Neural crest cell (in vitro differentiated cells): ENCODE measurements at regions not wholly inside any gene's neighbourhood (a gene's known extent, or its start where the extent isn't known, plus 50 kb on each side); places are given as distances from the start of the nearest gene placed in this dataset.

Experiments used
- DNase-seq: peaks from one replicate; pipeline ENCODE4 v3.0.0; 2021; ENCODE audit warnings: low read depth, mixed read lengths, low spot score
- H3K27ac Mint-ChIP-seq: one replicate; pipeline ENCODE4 v1.8.0; 2021; ENCODE audit warnings: mild to moderate bottlenecking, mixed read lengths; ENCODE audit not compliant: unreplicated experiment
- H3K27me3 Mint-ChIP-seq: 2 replicates; pipeline ENCODE4 v1.8.0; 2021; ENCODE audit warnings: low read depth, mild to moderate bottlenecking, mixed read lengths
- H3K36me3 Mint-ChIP-seq: 2 replicates; pipeline ENCODE4 v1.8.0; 2021; ENCODE audit warnings: low read depth, mild to moderate bottlenecking, mixed read lengths
- H3K4me1 Mint-ChIP-seq: 2 replicates; pipeline ENCODE4 v1.8.0; 2021; ENCODE audit warnings: mixed read lengths
- H3K4me3 Mint-ChIP-seq: one replicate; pipeline ENCODE4 v1.8.0; 2021; ENCODE audit warnings: mild to moderate bottlenecking, mixed read lengths
- H3K9me3 Mint-ChIP-seq: 2 replicates; pipeline ENCODE4 v1.8.0; 2021; ENCODE audit warnings: mixed read lengths
- CTCF ChIP-seq: fragments of 200-600 bp; sonication (generic); conservative IDR thresholded peaks from 2 replicates; pipeline ENCODE4 v1.5.0; 2021; ENCODE audit warnings: antibody characterized with exemption, mild to moderate bottlenecking

- no peak for DNase-seq
- Mint-ChIP-seq H3K27ac (no peak overlapping the region), H3K4me3 (no peak overlapping the region), H3K9me3 (peaks cover 6% of the 10 kb centered on the region), H3K27me3 (peaks cover 9% of the 10 kb centered on the region), H3K36me3 (no peaks in the 10 kb centered on the region), H3K4me1 (no peaks in the 10 kb centered on the region)
- no peak for TF ChIP-seq CTCF
Observed at GRCh38 chr6:12436224-12436623, 146.1 kb downstream of the EDN1 start.

- no peak overlapping the region for H3K27ac Mint-ChIP-seq
- DNase-seq: no peak
- H3K4me3 Mint-ChIP-seq: no peak overlapping the region
- H3K9me3 Mint-ChIP-seq: peaks cover 6% of the 10 kb centered on the region
- H3K27me3 Mint-ChIP-seq: peaks cover 10% of the 10 kb centered on the region
- TF ChIP-seq CTCF: no peak
- no peaks in the 10 kb centered on the region for H3K4me1 Mint-ChIP-seq
- H3K36me3 Mint-ChIP-seq: no peaks in the 10 kb centered on the region
Observed at GRCh38 chr6:12436683-12437082, 146.5 kb downstream of the EDN1 start.

GRCh38 chr6:12439296-12439695 is 149.1 kb downstream of the EDN1 start:
- H3K4me3 Mint-ChIP-seq: no peak overlapping the region
- H3K36me3 Mint-ChIP-seq: no peaks in the 10 kb centered on the region
- H3K4me1 Mint-ChIP-seq: no peaks in the 10 kb centered on the region
- DNase-seq: no peak
- no peak overlapping the region for H3K27ac Mint-ChIP-seq
- peaks cover 6% of the 10 kb centered on the region for H3K9me3 Mint-ChIP-seq
- TF ChIP-seq CTCF: no peak
- H3K27me3 Mint-ChIP-seq: peaks cover 14% of the 10 kb centered on the region

GRCh38 chr6:12440981-12441380 is 150.8 kb downstream of the EDN1 start:
- H3K27me3 Mint-ChIP-seq: peaks cover 14% of the 10 kb centered on the region
- H3K4me1 Mint-ChIP-seq: no peaks in the 10 kb centered on the region
- no peak overlapping the region for H3K27ac Mint-ChIP-seq
- H3K9me3 Mint-ChIP-seq: peaks cover 1% of the 10 kb centered on the region
- H3K4me3 Mint-ChIP-seq: no peak overlapping the region
- no peaks in the 10 kb centered on the region for H3K36me3 Mint-ChIP-seq
- no peak for TF ChIP-seq CTCF
- DNase-seq: no peak

GRCh38 chr6:12442455-12442854 is 152.3 kb downstream of the EDN1 start:
- Mint-ChIP-seq H3K9me3 (no peaks in the 10 kb centered on the region), H3K27me3 (peaks cover 22% of the 10 kb centered on the region), H3K27ac (no peak overlapping the region), H3K4me1 (no peaks in the 10 kb centered on the region), H3K36me3 (no peaks in the 10 kb centered on the region), H3K4me3 (no peak overlapping the region)
- no peak for TF ChIP-seq CTCF
- no peak for DNase-seq

- Mint-ChIP-seq H3K4me3 (no peak overlapping the region), H3K27me3 (peaks cover 17% of the 10 kb centered on the region), H3K4me1 (no peaks in the 10 kb centered on the region), H3K36me3 (no peaks in the 10 kb centered on the region), H3K27ac (no peak overlapping the region), H3K9me3 (no peaks in the 10 kb centered on the region)
- no peak for TF ChIP-seq CTCF
- no peak for DNase-seq
Observed at GRCh38 chr6:12446394-12446793, 156.2 kb downstream of the EDN1 start.
